Mucosa of descending colon (tissue), 3 donors: ENCODE measurements at regions not wholly inside any gene's neighbourhood (a gene's known extent, or its start where the extent isn't known, plus 50 kb on each side); places are given as distances from the start of the nearest gene placed in this dataset.

Experiments used
- ATAC-seq: fragments of 200-7000 bp; cut with Tn5 transposase; one replicate; pipeline ENCODE4 v1.9.1; 2020; ENCODE audit warnings: mild to moderate bottlenecking, moderate library complexity
- DNase-seq, 3 donors: peaks; one replicate each; pipeline ENCODE4 v3.0.0-alpha.2; 2020
- H3K36me3 ChIP-seq: fragments of 200-600 bp; one replicate; pipeline ENCODE4 v1.8.0; 2021; ENCODE audit warnings: low read depth, mild to moderate bottlenecking
- H3K4me1 ChIP-seq: fragments of 200-600 bp; one replicate; pipeline ENCODE4 v1.8.0; 2021; ENCODE audit warnings: low read depth, mild to moderate bottlenecking
- H3K4me3 ChIP-seq: fragments of 200-600 bp; one replicate; pipeline ENCODE4 v1.8.0; 2021; ENCODE audit warnings: mild to moderate bottlenecking
- H3K9me3 ChIP-seq: fragments of 200-600 bp; one replicate; pipeline ENCODE4 v1.8.0; 2021; ENCODE audit warnings: mild to moderate bottlenecking
- intact Hi-C, 2 donors: fragments of 100-400 bp; cut with DNase I in 1 of 2; cut with micrococcal nuclease in 1 of 2; formaldehyde crosslinking; loops; one replicate each; pipeline versions ENCODE4 v1.11.0 to v1.11.1; 2022; cut with DNase I, micrococcal nuclease
- TF ChIP-seq, protein P1 (sequence below): fragments of 200-600 bp; IDR thresholded peaks from one replicate; pipeline ENCODE4 v1.8.0; 2022; ENCODE audit warnings: antibody characterized with exemption, mild to moderate bottlenecking
- donor health status: DM: no; HTN: no; CAD: no; lungs with moderate emphysema.
- donor health status: DM: no; HTN: no; CAD: no.
- donor health status: DM: no; HTN: yes; CAD: no.

DNA sequence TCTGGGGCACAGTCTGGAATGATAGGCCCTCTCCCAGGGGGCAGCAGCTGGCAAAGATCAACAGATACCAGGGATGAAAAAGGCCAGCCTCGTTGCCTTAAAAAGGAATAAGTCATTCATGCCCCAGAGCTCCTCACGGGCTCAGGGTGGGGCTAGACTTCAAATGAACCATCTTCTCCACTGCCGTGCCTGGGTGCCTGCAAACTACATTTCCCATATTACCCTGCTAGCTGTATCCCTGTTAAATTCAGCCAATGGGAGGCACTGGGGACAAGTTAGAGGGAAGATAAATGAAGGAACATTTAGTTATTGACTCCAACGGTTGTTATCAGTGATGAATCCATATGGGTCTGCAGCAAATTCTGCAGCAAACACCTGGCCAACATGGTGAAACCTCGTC, 101.2 kb upstream of the CYYR1 start:
- TF ChIP-seq, protein P1, sequence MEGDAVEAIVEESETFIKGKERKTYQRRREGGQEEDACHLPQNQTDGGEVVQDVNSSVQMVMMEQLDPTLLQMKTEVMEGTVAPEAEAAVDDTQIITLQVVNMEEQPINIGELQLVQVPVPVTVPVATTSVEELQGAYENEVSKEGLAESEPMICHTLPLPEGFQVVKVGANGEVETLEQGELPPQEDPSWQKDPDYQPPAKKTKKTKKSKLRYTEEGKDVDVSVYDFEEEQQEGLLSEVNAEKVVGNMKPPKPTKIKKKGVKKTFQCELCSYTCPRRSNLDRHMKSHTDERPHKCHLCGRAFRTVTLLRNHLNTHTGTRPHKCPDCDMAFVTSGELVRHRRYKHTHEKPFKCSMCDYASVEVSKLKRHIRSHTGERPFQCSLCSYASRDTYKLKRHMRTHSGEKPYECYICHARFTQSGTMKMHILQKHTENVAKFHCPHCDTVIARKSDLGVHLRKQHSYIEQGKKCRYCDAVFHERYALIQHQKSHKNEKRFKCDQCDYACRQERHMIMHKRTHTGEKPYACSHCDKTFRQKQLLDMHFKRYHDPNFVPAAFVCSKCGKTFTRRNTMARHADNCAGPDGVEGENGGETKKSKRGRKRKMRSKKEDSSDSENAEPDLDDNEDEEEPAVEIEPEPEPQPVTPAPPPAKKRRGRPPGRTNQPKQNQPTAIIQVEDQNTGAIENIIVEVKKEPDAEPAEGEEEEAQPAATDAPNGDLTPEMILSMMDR = no peak
- H3K4me1 ChIP-seq = no peaks in the 10 kb centered on the region
- no peak overlapping the region for H3K4me3 ChIP-seq
- intact Hi-C loops = no loop called here
- no peaks in the 10 kb centered on the region for H3K36me3 ChIP-seq
- no peak for ATAC-seq
- no peak for DNase-seq
- H3K9me3 ChIP-seq = no peaks in the 10 kb centered on the region

DNA sequence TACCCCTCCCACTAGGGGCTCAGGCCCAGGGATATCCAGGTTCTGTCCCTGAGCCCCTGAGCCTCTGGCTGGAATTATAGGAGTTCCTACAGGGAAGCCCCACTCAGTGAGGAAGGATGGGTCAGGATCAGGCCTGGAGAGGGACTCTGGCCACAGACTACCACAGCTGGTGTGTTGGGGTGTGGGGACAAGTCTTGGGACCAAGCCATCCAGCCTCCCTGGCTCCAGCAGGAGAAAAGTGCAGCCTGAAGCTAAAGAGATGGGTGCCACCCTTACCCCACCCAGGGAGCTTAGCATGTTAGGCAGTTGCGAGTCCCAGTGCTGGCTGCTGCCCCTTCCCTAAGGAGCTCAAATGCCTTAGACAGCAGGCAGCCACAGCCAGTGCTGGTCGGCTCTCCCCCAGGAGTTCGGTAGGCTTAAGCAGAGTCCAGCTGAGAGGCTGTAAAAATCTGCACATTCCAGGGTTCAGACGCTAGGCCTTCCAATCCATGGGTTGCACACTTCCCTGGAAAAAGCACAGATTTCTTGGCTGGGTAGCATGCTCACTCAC, 96.2 kb upstream of the CYYR1 start:
- H3K36me3 ChIP-seq = no peaks in the 10 kb centered on the region
- ATAC-seq (no peak), DNase-seq (no peak)
- H3K9me3 ChIP-seq = peaks cover 2% of the 10 kb centered on the region
- TF ChIP-seq, protein P1 = no peak
- intact Hi-C loops = no loop called here
- H3K4me1 ChIP-seq = no peaks in the 10 kb centered on the region
- H3K4me3 ChIP-seq = no peak overlapping the region

DNA sequence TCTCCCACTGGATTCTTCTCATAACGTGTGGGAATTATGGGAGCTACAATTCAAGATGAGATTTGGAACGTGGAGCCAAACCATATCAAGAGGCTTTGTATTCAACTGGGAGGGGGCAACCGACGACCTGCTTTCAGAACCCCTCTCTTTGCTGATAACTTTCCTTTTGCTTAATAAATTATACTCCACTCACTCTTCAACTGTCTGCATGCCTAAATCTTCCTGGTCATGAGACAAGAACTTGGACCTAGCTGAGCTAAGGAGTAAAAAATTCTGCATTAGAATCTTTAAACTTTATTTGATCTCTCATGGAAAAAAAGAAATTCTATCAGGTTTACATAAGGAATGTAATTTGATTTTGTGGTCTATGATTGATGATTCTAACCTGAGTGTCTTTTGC, 86.7 kb upstream of the CYYR1 start:
- no peak for DNase-seq
- no peaks in the 10 kb centered on the region for H3K36me3 ChIP-seq
- ATAC-seq = no peak
- no peaks in the 10 kb centered on the region for H3K4me1 ChIP-seq
- H3K9me3 ChIP-seq = peaks cover 2% of the 10 kb centered on the region
- intact Hi-C loops = no loop called here
- TF ChIP-seq, protein P1 = no peak
- no peak overlapping the region for H3K4me3 ChIP-seq

DNA sequence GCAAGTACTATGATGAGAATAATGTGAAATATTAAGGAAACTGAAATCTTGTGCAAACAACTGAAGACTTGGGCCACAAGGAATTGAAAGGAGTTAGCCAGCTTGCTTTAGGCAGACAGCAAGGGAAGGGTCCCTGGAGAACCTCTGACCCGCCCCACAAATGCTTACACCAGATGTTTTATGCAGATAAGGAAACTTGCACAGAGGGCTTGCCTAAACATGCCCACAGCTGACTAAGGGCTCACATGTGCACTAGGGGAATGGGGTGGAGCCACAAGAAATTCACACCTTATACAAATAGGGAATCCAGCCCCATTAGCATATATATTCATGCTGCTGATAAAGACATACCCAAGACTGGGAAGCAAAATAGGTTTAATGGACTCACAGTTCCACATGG, 86.1 kb upstream of the CYYR1 start:
- ATAC-seq = no peak

DNA sequence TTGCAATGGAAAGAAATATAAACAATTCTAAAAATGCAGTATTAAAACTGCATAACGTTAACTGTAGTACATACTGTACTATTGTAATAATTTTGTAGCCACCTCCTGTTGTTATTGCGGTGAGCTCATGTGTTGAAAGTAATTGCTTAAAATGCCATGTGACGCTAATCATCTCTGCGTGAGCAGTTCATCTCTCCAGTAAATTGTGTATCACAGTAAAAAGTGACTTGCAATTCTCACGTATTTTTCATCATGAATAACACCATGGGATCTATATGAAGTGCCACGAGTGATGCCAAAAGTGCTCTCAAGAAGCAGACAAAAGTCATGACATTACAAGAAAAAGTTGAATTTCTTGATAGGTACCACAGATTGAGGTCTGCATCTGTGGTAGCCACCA, 82.4 kb upstream of the CYYR1 start:
- no peak for DNase-seq
- ATAC-seq = no peak
- intact Hi-C loops = no loop called here
- Histone ChIP-seq H3K4me1 (no peaks in the 10 kb centered on the region), H3K9me3 (no peaks in the 10 kb centered on the region), H3K36me3 (no peaks in the 10 kb centered on the region), H3K4me3 (no peak overlapping the region)
- TF ChIP-seq, protein P1 = no peak

More for the DNA sequence above, 86.1 kb upstream of the CYYR1 start:
- no peak overlapping the region for H3K4me3 ChIP-seq
- TF ChIP-seq, protein P1 = no peak
- intact Hi-C loops = no loop called here
- no peaks in the 10 kb centered on the region for H3K4me1 ChIP-seq
- H3K36me3 ChIP-seq = no peaks in the 10 kb centered on the region
- DNase-seq = no peak
- H3K9me3 ChIP-seq = no peaks in the 10 kb centered on the region

DNA sequence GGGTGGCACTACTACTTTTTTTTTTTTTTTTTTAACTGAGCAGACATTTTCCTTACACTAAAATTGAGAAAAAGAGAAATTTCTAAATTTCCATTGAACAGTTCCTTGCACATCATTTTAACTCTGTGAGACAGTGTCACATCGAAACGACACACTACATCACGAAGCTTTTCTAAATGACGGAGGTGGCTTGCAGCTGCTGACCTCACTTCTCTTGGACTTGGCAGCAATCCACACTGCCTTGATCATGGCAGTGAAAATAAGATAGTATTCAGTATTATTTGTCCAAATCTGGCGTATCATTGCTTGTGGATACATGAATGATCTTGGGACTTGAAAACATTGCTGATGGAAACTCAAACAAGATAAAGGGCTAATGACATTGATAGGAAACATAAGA, 80.3 kb upstream of the CYYR1 start:
- H3K4me3 ChIP-seq = no peak overlapping the region
- intact Hi-C loops = no loop called here
- ATAC-seq (no peak), DNase-seq (no peak)
- H3K9me3 ChIP-seq = no peaks in the 10 kb centered on the region
- no peaks in the 10 kb centered on the region for H3K36me3 ChIP-seq
- no peaks in the 10 kb centered on the region for H3K4me1 ChIP-seq
- TF ChIP-seq, protein P1 = no peak
